NAMALWA (cell line): ENCODE measurements at regions not wholly inside any gene's neighbourhood (a gene's known extent, or its start where the extent isn't known, plus 50 kb on each side); places are given as distances from the start of the nearest gene placed in this dataset.
"Not testable (repeated sequence)": the region's sequence is repeated elsewhere in the genome, so short reads cannot be mapped to it uniquely, and the experiment has no call there.

Experiments used
- DNase-seq: peaks from one replicate; pipeline ENCODE4 v3.0.0-alpha.2; 2015; ENCODE audit warnings: low spot score

GRCh38 chrX:3440981-3441380, 94.5 kb upstream of the MXRA5 start:
- DNase-seq, result no peak

GRCh38 chrX:3435916-3436315, 89.5 kb upstream of the MXRA5 start:
- DNase-seq, result not testable (repeated sequence)

- no peak for DNase-seq
Measured at GRCh38 chrX:3435057-3435456, 88.6 kb upstream of the MXRA5 start.

GRCh38 chrX:3428792-3429191, 82.3 kb upstream of the MXRA5 start:
- DNase-seq, result no peak

- no peak for DNase-seq
Measured at GRCh38 chrX:3426552-3426951, 80.1 kb upstream of the MXRA5 start.

- DNase-seq, result no peak
Measured at GRCh38 chrX:3425031-3425430, 78.6 kb upstream of the MXRA5 start.

- no peak for DNase-seq
Measured at GRCh38 chrX:3420316-3420715, 73.9 kb upstream of the MXRA5 start.

GRCh38 chrX:3415011-3415410, 68.6 kb upstream of the MXRA5 start:
- DNase-seq, result no peak

GRCh38 chrX:3411626-3412025, 65.2 kb upstream of the MXRA5 start:
- DNase-seq, result not testable (repeated sequence)

GRCh38 chrX:3409936-3410335, 63.5 kb upstream of the MXRA5 start:
- DNase-seq, result not testable (repeated sequence)

- DNase-seq, result no peak
Measured at GRCh38 chrX:3407781-3408180, 61.3 kb upstream of the MXRA5 start.

- DNase-seq, result no peak
Measured at GRCh38 chrX:3407121-3407520, 60.7 kb upstream of the MXRA5 start.

- DNase-seq, result no peak
Measured at GRCh38 chrX:3403748-3404147, 57.3 kb upstream of the MXRA5 start.
